Loucy (cell line): ENCODE measurements at regions not wholly inside any gene's neighbourhood (a gene's known extent, or its start where the extent isn't known, plus 50 kb on each side); places are given as distances from the start of the nearest gene placed in this dataset.

Experiments used
- H2AFZ ChIP-seq: fragments of 200-600 bp; sonication (generic); 2 replicates; pipeline ENCODE4 v1.6.0; 2016; ENCODE audit warnings: antibody characterized with exemption, mild to moderate bottlenecking, low read length, moderate library complexity
- H3F3A ChIP-seq: fragments of 200-600 bp; 2 replicates; pipeline ENCODE4 v1.6.0; 2016; ENCODE audit warnings: antibody characterized with exemption, low read depth, mild to moderate bottlenecking
- H3K27me3 ChIP-seq: fragments of 200-600 bp; sonication (generic); 2 replicates; pipeline ENCODE4 v1.6.1; 2014; ENCODE audit warnings: low read length, mild to moderate bottlenecking; ENCODE audit not compliant: insufficient read depth, poor library complexity, severe bottlenecking
- H3K36me3 ChIP-seq: fragments of 200-600 bp; sonication (generic); 2 replicates; pipeline ENCODE4 v1.6.1; 2016; ENCODE audit warnings: low read length; ENCODE audit not compliant: insufficient read depth
- H3K4me1 ChIP-seq: fragments of 200-600 bp; sonication (generic); 2 replicates; pipeline ENCODE4 v1.5.1; 2014; ENCODE audit warnings: low read length, mild to moderate bottlenecking; ENCODE audit not compliant: insufficient read depth, poor library complexity, severe bottlenecking
- H3K4me2 ChIP-seq: fragments of 200-600 bp; sonication (generic); 2 replicates; pipeline ENCODE4 v1.6.0; 2014; ENCODE audit warnings: antibody characterized with exemption, low read length, low read depth, mild to moderate bottlenecking; ENCODE audit not compliant: poor library complexity, severe bottlenecking
- H3K4me3 ChIP-seq: fragments of 200-600 bp; sonication (generic); 2 replicates; pipeline ENCODE4 v1.5.1; 2014; ENCODE audit warnings: low read length, mild to moderate bottlenecking, mixed read lengths; ENCODE audit not compliant: poor library complexity, severe bottlenecking
- H3K79me2 ChIP-seq: fragments of 200-600 bp; sonication (generic); 2 replicates; pipeline ENCODE4 v1.6.1; 2014; ENCODE audit warnings: low read length; ENCODE audit not compliant: insufficient read depth
- H3K9ac ChIP-seq: fragments of 200-600 bp; sonication (generic); 2 replicates; pipeline ENCODE4 v1.6.0; 2014; ENCODE audit warnings: mild to moderate bottlenecking, low read depth, low read length, moderate library complexity; ENCODE audit not compliant: poor library complexity, severe bottlenecking
- H3K9me2 ChIP-seq: fragments of 200-600 bp; sonication (generic); replicated peaks from 2 replicates; pipeline ENCODE4 v1.6.1; 2016; ENCODE audit warnings: low read depth, low read length, mixed read lengths
- H3K9me3 ChIP-seq: fragments of 200-600 bp; sonication (generic); 2 replicates; pipeline ENCODE4 v1.6.1; 2014; ENCODE audit warnings: mild to moderate bottlenecking, antibody characterized with exemption, low read length, low read depth; ENCODE audit not compliant: insufficient read depth
- H4K20me1 ChIP-seq: fragments of 200-600 bp; sonication (generic); 2 replicates; pipeline ENCODE4 v1.6.0; 2014; ENCODE audit warnings: antibody characterized with exemption, low read length, mild to moderate bottlenecking; ENCODE audit not compliant: insufficient read depth, poor library complexity, severe bottlenecking
- EZH2phosphoT487 ChIP-seq: fragments of 200-600 bp; IDR thresholded peaks from 2 replicates; pipeline ENCODE4 v1.6.1; 2018; ENCODE audit warnings: antibody characterized with exemption, mild to moderate bottlenecking, moderate library complexity, borderline replicate concordance
- TF ChIP-seq, protein P1 (sequence below): fragments of 200-600 bp; sonication (generic); conservative IDR thresholded peaks from 2 replicates; pipeline ENCODE4 v1.5.1; 2014; ENCODE audit warnings: mild to moderate bottlenecking, antibody characterized with exemption, low read length

- Histone ChIP-seq H3K79me2 (no peaks in the 10 kb centered on the region), H3K36me3 (no peaks in the 10 kb centered on the region), H3K9me2 (no peaks in the 10 kb centered on the region), H3K4me2 (no peak overlapping the region), H3K4me1 (no peaks in the 10 kb centered on the region), H3K4me3 (no peak overlapping the region), H3F3A (no peaks in the 10 kb centered on the region), H3K9ac (no peak overlapping the region), H4K20me1 (no peaks in the 10 kb centered on the region), H3K9me3 (no peaks in the 10 kb centered on the region), H3K27me3 (no peaks in the 10 kb centered on the region), H2AFZ (no peak overlapping the region)
- TF ChIP-seq, protein P1, sequence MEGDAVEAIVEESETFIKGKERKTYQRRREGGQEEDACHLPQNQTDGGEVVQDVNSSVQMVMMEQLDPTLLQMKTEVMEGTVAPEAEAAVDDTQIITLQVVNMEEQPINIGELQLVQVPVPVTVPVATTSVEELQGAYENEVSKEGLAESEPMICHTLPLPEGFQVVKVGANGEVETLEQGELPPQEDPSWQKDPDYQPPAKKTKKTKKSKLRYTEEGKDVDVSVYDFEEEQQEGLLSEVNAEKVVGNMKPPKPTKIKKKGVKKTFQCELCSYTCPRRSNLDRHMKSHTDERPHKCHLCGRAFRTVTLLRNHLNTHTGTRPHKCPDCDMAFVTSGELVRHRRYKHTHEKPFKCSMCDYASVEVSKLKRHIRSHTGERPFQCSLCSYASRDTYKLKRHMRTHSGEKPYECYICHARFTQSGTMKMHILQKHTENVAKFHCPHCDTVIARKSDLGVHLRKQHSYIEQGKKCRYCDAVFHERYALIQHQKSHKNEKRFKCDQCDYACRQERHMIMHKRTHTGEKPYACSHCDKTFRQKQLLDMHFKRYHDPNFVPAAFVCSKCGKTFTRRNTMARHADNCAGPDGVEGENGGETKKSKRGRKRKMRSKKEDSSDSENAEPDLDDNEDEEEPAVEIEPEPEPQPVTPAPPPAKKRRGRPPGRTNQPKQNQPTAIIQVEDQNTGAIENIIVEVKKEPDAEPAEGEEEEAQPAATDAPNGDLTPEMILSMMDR, result no peak
- TF ChIP-seq EZH2phosphoT487, result no peak
These were observed 987.7 kb upstream of the GRIA3 start for GRCh38 chrX:122196343-122196742.

GRCh38 chrX:122203399-122203798 lies 980.7 kb upstream of the GRIA3 start:
- H3F3A ChIP-seq, result no peaks in the 10 kb centered on the region
- no peak overlapping the region for H3K4me3 ChIP-seq
- no peak overlapping the region for H3K4me2 ChIP-seq
- no peaks in the 10 kb centered on the region for H3K27me3 ChIP-seq
- TF ChIP-seq, protein P1, result no peak
- no peak for TF ChIP-seq EZH2phosphoT487
- H3K4me1 ChIP-seq, result no peaks in the 10 kb centered on the region
- H4K20me1 ChIP-seq, result no peaks in the 10 kb centered on the region
- H3K79me2 ChIP-seq, result no peaks in the 10 kb centered on the region
- no peak overlapping the region for H3K9ac ChIP-seq
- no peaks in the 10 kb centered on the region for H3K36me3 ChIP-seq
- H3K9me2 ChIP-seq, result no peaks in the 10 kb centered on the region
- H2AFZ ChIP-seq, result no peak overlapping the region
- H3K9me3 ChIP-seq, result no peaks in the 10 kb centered on the region

- H3K27me3 ChIP-seq, result no peaks in the 10 kb centered on the region
- no peak overlapping the region for H2AFZ ChIP-seq
- no peaks in the 10 kb centered on the region for H3K4me1 ChIP-seq
- no peaks in the 10 kb centered on the region for H3F3A ChIP-seq
- H3K9me3 ChIP-seq, result no peaks in the 10 kb centered on the region
- no peaks in the 10 kb centered on the region for H4K20me1 ChIP-seq
- H3K36me3 ChIP-seq, result no peaks in the 10 kb centered on the region
- H3K4me2 ChIP-seq, result no peak overlapping the region
- H3K9me2 ChIP-seq, result no peaks in the 10 kb centered on the region
- no peak overlapping the region for H3K9ac ChIP-seq
- H3K79me2 ChIP-seq, result no peaks in the 10 kb centered on the region
- TF ChIP-seq EZH2phosphoT487, result no peak
- TF ChIP-seq, protein P1, result no peak
- no peak overlapping the region for H3K4me3 ChIP-seq
These were observed 965.4 kb upstream of the GRIA3 start for GRCh38 chrX:122218666-122219065.
